IMR-90 (cell line): ENCODE measurements at regions not wholly inside any gene's neighbourhood (a gene's known extent, or its start where the extent isn't known, plus 50 kb on each side); places are given as distances from the start of the nearest gene placed in this dataset.

Experiments used
- ATAC-seq: fragments of 200-7000 bp; cut with Tn5 transposase; 2 replicates; pipeline ENCODE4 v1.9.1; 2020; ENCODE audit warnings: low read depth, mild to moderate bottlenecking, moderate library complexity
- BruUV-seq: library from RNA; stranded (reverse); fragments of 400-500 nt; replicated peaks from 2 replicates; lab custom pipeline; 2021; lab: Mats Ljungman, UMichigan
- CTCF ChIA-PET: fragments of 300-600 bp; formaldehyde crosslinking; extraction: SDS; loops from one replicate; lab custom pipeline; 2021; ENCODE audit warnings: antibody characterized with exemption; lab: Yijun Ruan, JAX
- POLR2A ChIA-PET: fragments of 300-600 bp; sonication (Branson Sonifier 250); formaldehyde crosslinking; loops from one replicate; lab custom pipeline; 2022; ENCODE audit warnings: antibody characterized with exemption; ENCODE audit not compliant: unreplicated experiment; lab: Charles Lee
- DNase-seq: peaks from one replicate; pipeline ENCODE4 v3.0.0; 2013
- H2AFZ ChIP-seq: replicated peaks from 2 replicates; pipeline ENCODE3; 2013; ENCODE audit warnings: low read length, mild to moderate bottlenecking; ENCODE audit not compliant: poor library complexity
- H2AK5ac ChIP-seq: 2 replicates; pipeline ENCODE4 v1.6.1; 2013; ENCODE audit warnings: low read depth, low read length, inconsistent platforms
- H2AK9ac ChIP-seq: replicated peaks from 2 replicates; pipeline ENCODE3; 2013; ENCODE audit warnings: mild to moderate bottlenecking, low read depth, low read length, moderate library complexity; ENCODE audit not compliant: poor library complexity
- H2BK120ac ChIP-seq: 2 replicates; pipeline ENCODE4 v1.6.1; 2013; ENCODE audit warnings: low read depth, low read length, inconsistent platforms
- H2BK15ac ChIP-seq: 3 replicates; pipeline ENCODE4 v1.6.1; 2013; ENCODE audit warnings: low read depth, low read length, inconsistent platforms
- H2BK20ac ChIP-seq: 2 replicates; pipeline ENCODE4 v1.6.1; 2013; ENCODE audit warnings: low read depth, mild to moderate bottlenecking, inconsistent platforms, low read length, moderate library complexity
- H2BK5ac ChIP-seq: 2 replicates; pipeline ENCODE4 v1.6.1; 2013; ENCODE audit warnings: mild to moderate bottlenecking, low read depth, low read length, inconsistent platforms; ENCODE audit not compliant: poor library complexity, severe bottlenecking
- H3K14ac ChIP-seq: replicated peaks from 2 replicates; pipeline ENCODE4 v1.6.1; 2013; ENCODE audit warnings: low read depth, low read length, inconsistent platforms
- H3K18ac ChIP-seq: 2 replicates; pipeline ENCODE4 v1.6.1; 2013; ENCODE audit warnings: low read depth, low read length, control low read depth
- H3K23ac ChIP-seq: 2 replicates; pipeline ENCODE4 v1.6.1; 2013; ENCODE audit warnings: low read depth, low read length, inconsistent platforms
- H3K27ac ChIP-seq: 2 replicates; pipeline ENCODE4 v1.5.1; 2013; ENCODE audit warnings: mild to moderate bottlenecking, control low read depth, low read length; ENCODE audit not compliant: insufficient read depth
- H3K27me3 ChIP-seq: 2 replicates; pipeline ENCODE4 v1.6.1; 2013; ENCODE audit warnings: low read length; ENCODE audit not compliant: control insufficient read depth, insufficient read depth
- H3K36me3 ChIP-seq: 2 replicates; pipeline ENCODE4 v1.6.1; 2013; ENCODE audit warnings: low read length, mixed read lengths; ENCODE audit not compliant: control insufficient read depth, insufficient read depth
- H3K4ac ChIP-seq: 2 replicates; pipeline ENCODE4 v1.6.1; 2013; ENCODE audit warnings: low read depth, low read length, inconsistent platforms
- H3K4me1 ChIP-seq: 2 replicates; pipeline ENCODE4 v1.6.1; 2013; ENCODE audit warnings: low read length, mixed read lengths; ENCODE audit not compliant: control insufficient read depth, insufficient read depth
- H3K4me2 ChIP-seq: 2 replicates; pipeline ENCODE4 v1.6.1; 2013; ENCODE audit warnings: low read depth, mild to moderate bottlenecking, control low read depth, low read length, moderate library complexity
- H3K4me3 ChIP-seq: 2 replicates; pipeline ENCODE4 v1.5.1; 2013; ENCODE audit warnings: low read depth, mild to moderate bottlenecking, control low read depth, low read length, moderate library complexity; ENCODE audit not compliant: insufficient read depth
- H3K56ac ChIP-seq: 2 replicates; pipeline ENCODE4 v1.6.1; 2013; ENCODE audit warnings: low read length, inconsistent platforms; ENCODE audit not compliant: insufficient read depth; ENCODE audit errors: extremely low read depth
- H3K79me1 ChIP-seq, 2 experiments: 2 replicates each; pipeline ENCODE4 v1.6.1; 2013; ENCODE audit warnings: low read length in 2 of 2, inconsistent platforms in 1 of 2, low read depth in 1 of 2
- H3K9ac ChIP-seq: 2 replicates; pipeline ENCODE4 v1.6.1; 2013; ENCODE audit warnings: low read depth, low read length, control low read depth
- H3K9me1 ChIP-seq: 2 replicates; pipeline ENCODE4 v1.6.1; 2013; ENCODE audit warnings: low read length, inconsistent platforms; ENCODE audit not compliant: insufficient read depth
- H3K9me3 ChIP-seq: 2 replicates; pipeline ENCODE4 v1.6.1; 2013; ENCODE audit warnings: low read length; ENCODE audit not compliant: control insufficient read depth, insufficient read depth
- H4K20me1 ChIP-seq: 2 replicates; pipeline ENCODE4 v1.6.1; 2013; ENCODE audit warnings: low read length, inconsistent platforms; ENCODE audit not compliant: insufficient read depth
- H4K5ac ChIP-seq: 2 replicates; pipeline ENCODE4 v1.6.1; 2013; ENCODE audit warnings: mild to moderate bottlenecking, low read depth, low read length, control low read depth
- H4K8ac ChIP-seq, 2 experiments: 2 replicates each; pipeline ENCODE4 v1.6.1; 2013; ENCODE audit warnings: low read depth in 2 of 2, low read length in 2 of 2, control low read depth in 1 of 2, inconsistent platforms in 1 of 2
- H4K91ac ChIP-seq: 2 replicates; pipeline ENCODE4 v1.6.1; 2013; ENCODE audit warnings: low read depth, low read length, inconsistent platforms; ENCODE audit not compliant: insufficient read depth
- CEBPB ChIP-seq: IDR thresholded peaks from 2 replicates; pipeline ENCODE4 v1.6.1; 2012; ENCODE audit warnings: low read depth, low read length, improper control_type of control experiment
- CHD1 ChIP-seq: IDR thresholded peaks from 2 replicates; pipeline ENCODE4 v1.6.1; 2012; ENCODE audit warnings: low read depth, low read length, improper control_type of control experiment
- MAZ ChIP-seq: IDR thresholded peaks from 2 replicates; pipeline ENCODE4 v1.6.1; 2012; ENCODE audit warnings: low read depth, mild to moderate bottlenecking, low read length, improper control_type of control experiment, moderate library complexity, borderline replicate concordance
- WGBS, 2 experiments: methylation state at CpG; one replicate each; pipeline versions ENCODE4 v1.1.5 to v1.1.7; 2013; ENCODE audit warnings: missing lambda C conversion rate in 2 of 2; ENCODE audit not compliant: insufficient read length in 1 of 2; ENCODE audit errors: extremely low coverage in 2 of 2; 5-methylcytosine and 5-hydroxymethylcytosine counted together
- dilution Hi-C: fragments of 300-500 bp; cut with HindIII; formaldehyde crosslinking; loops from one replicate; pipeline ENCODE4 v1.14.3; 2018; ENCODE audit warnings: low sequenced_read_pairs; ENCODE audit not compliant: unreplicated experiment
- in situ Hi-C: fragments of 300-500 bp; cut with MboI; formaldehyde crosslinking; loops from 3 replicates; pipeline ENCODE4 v1.14.3; 2019; ENCODE audit warnings: low sequenced_read_pairs, inconsistent platforms, mixed read lengths
- intact Hi-C: fragments of 100-400 bp; cut with micrococcal nuclease; formaldehyde crosslinking; loops from 2 replicates; pipeline ENCODE4 v1.10.0; 2022

GRCh38 chr3:152959307-152959706 lies 124.4 kb downstream of the P2RY1 start:
- ChIA-PET POLR2A (no interaction called here), CTCF (no interaction called here)
- Histone ChIP-seq H3K56ac (no peak overlapping the region), H3K18ac (no peak overlapping the region), H3K36me3 (no peaks in the 10 kb centered on the region), H3K9me1 (no peaks in the 10 kb centered on the region), H3K4me2 (no peak overlapping the region), H4K8ac (no peak overlapping the region), H3K4me3 (no peak overlapping the region), H2AFZ (no peak overlapping the region), H2AK9ac (no peak overlapping the region), H4K5ac (no peak overlapping the region), H4K20me1 (no peaks in the 10 kb centered on the region), H2BK5ac (no peak overlapping the region), H3K9ac (no peak overlapping the region), H3K9me3 (no peaks in the 10 kb centered on the region), H2BK15ac (no peak overlapping the region), H2AK5ac (no peak overlapping the region), H3K23ac (no peak overlapping the region), H2BK120ac (no peak overlapping the region), H4K91ac (no peak overlapping the region), H3K27me3 (no peaks in the 10 kb centered on the region), H2BK20ac (no peak overlapping the region), H3K4me1 (no peaks in the 10 kb centered on the region), H3K27ac (no peak overlapping the region), H3K4ac (no peak overlapping the region), H3K79me1 (no peaks in the 10 kb centered on the region), H3K14ac (no peak overlapping the region)
- no peak for TF ChIP-seq CHD1
- no peak for TF ChIP-seq MAZ
- no peak for TF ChIP-seq CEBPB
- intact Hi-C loops (no loop called here), in situ Hi-C loops (no loop called here), dilution Hi-C loops (no loop called here)
- WGBS, 2 experiments: no CpG with 5 or more reads among the region's 3 CpGs
- no peak for DNase-seq
- no peak for ATAC-seq
- BruUV-seq: no TSS peak
